Gastrocnemius medialis (tissue), 4 donors: ENCODE measurements at regions not wholly inside any gene's neighbourhood (a gene's known extent, or its start where the extent isn't known, plus 50 kb on each side); places are given as distances from the start of the nearest gene placed in this dataset.

Source experiments
- CTCF ChIP-seq, 5 experiments: fragments of 450-650 bp in 3 of 5; fragments of 200-600 bp in 2 of 5; sonication (generic) in 2 of 5; IDR thresholded peaks in 4 of 5; conservative IDR thresholded peaks in 1 of 5; 1 replicate in 4 of 5; 2 replicates in 1 of 5; pipeline ENCODE4 v1.5.1; 2016 to 2019; ENCODE audit warnings: antibody characterized with exemption in 5 of 5, mild to moderate bottlenecking in 3 of 5, moderate library complexity in 3 of 5
- POLR2A ChIP-seq, 2 donors: fragments of 450-650 bp; IDR thresholded peaks; one replicate each; pipeline ENCODE4 v1.6.1; 2017; ENCODE audit warnings: antibody characterized with exemption in 2 of 2, mild to moderate bottlenecking in 2 of 2, moderate library complexity in 2 of 2

- no peak for TF ChIP-seq CTCF (IDR thresholded peaks at IDR 0.05 in 4 of 5, conservative IDR thresholded peaks at IDR 0.05 in 1 of 5)
- no peak for TF ChIP-seq POLR2A (IDR thresholded peaks at IDR 0.05)
These were observed 160.8 kb downstream of the CDC5L start for GRCh38 chr6:44548319-44548718.
